ENCODE measurements at regions not wholly inside any gene's neighbourhood (a gene's known extent, or its start where the extent isn't known, plus 50 kb on each side); places are given as distances from the start of the nearest gene placed in this dataset.
A peak's percentile ranks its signal among the peaks of the same experiment; 100 is the strongest.

DNA sequence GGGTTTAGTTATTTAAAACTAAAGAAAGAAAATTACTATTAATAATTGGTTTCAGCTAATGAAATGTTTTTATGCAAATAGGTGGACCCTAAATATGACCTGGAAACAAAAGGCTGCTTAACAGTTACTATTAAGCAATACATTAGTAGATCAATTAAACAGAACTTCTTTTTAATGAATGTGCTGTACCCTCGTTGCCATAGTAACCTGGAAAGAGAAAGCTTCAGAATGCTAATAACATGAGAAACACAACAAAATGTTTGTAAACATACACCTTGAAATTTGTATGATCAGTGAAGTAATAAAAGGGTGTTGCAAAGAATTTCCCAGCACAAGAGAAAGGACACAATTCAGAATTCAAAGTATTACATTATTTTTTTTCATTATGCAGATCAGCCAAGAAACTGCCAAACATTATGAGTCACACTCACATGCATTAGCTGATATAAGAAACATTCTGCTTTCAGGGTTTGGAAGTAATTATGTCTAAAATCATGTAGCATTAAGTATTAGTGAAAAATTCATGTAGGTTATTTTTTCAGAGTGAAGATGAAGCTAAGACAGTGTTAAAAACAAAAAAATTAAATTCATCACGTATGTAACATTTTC, 348.3 kb downstream of the ISL1 start:
- no peaks in the 10 kb centered on the region for H3K36me3 ChIP-seq (ENCODE audit: control insufficient read depth in 4 of 4, insufficient read depth in 4 of 4, low read length in 4 of 4)
- no peaks in the 10 kb centered on the region for H3K27me3 ChIP-seq (ENCODE audit: control insufficient read depth in 3 of 3, insufficient read depth in 3 of 3, low read length in 2 of 3)
- H3K9me3 ChIP-seq (ENCODE audit: control insufficient read depth in 4 of 4, insufficient read depth in 3 of 4, low read length in 3 of 4): peaks cover 0 to 5% (median 0%) of the 10 kb centered on the region in 4 donors
- no peak overlapping the region for H3K27ac ChIP-seq (ENCODE audit: low read depth in 1 of 2, low read length in 1 of 2)
- TF ChIP-seq, protein P1, sequence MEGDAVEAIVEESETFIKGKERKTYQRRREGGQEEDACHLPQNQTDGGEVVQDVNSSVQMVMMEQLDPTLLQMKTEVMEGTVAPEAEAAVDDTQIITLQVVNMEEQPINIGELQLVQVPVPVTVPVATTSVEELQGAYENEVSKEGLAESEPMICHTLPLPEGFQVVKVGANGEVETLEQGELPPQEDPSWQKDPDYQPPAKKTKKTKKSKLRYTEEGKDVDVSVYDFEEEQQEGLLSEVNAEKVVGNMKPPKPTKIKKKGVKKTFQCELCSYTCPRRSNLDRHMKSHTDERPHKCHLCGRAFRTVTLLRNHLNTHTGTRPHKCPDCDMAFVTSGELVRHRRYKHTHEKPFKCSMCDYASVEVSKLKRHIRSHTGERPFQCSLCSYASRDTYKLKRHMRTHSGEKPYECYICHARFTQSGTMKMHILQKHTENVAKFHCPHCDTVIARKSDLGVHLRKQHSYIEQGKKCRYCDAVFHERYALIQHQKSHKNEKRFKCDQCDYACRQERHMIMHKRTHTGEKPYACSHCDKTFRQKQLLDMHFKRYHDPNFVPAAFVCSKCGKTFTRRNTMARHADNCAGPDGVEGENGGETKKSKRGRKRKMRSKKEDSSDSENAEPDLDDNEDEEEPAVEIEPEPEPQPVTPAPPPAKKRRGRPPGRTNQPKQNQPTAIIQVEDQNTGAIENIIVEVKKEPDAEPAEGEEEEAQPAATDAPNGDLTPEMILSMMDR (IDR thresholded peaks at IDR 0.05; ENCODE audit: control extremely low read depth, extremely low read depth): no peak
- peaks cover 0 to 11% (median 0%) of the 10 kb centered on the region in 5 donors for H3K4me1 ChIP-seq (ENCODE audit: control insufficient read depth in 5 of 5, insufficient read depth in 5 of 5, low read length in 5 of 5)
- ATAC-seq (ENCODE audit: insufficient read depth, low FRiP score) (no peak), DNase-seq (peak in 2 of 3 donors; percentile 66 to 72)
- WGBS, 2 donors: 63 to 68% methylated on average over 2 of the region's 2 CpGs
- no peak overlapping the region for H3K4me3 ChIP-seq
- H3K9ac ChIP-seq (ENCODE audit: insufficient read depth in 1 of 2, low read length in 2 of 2): no peak overlapping the region

DNA sequence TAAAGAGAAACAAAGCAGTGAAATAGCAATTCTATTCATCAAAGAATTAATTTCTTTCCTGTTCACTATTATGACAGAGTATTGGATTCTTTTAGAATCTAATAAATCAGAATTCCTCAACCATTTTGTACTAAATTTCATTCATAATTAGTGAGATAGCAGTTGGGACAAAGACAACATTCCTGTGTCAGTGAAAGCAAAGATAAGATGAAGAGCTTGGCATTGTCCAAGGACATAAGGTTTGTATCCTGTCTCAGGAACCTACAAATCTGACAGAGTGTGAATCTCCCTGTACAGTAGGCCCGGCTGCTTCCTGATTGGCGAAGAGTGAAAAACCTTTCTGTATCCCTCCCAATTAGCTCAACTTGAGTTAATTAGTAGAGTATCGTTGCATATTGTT, 349.1 kb downstream of the ISL1 start:
- Histone ChIP-seq H3K36me3 (ENCODE audit: control insufficient read depth in 4 of 4, insufficient read depth in 4 of 4, low read length in 4 of 4) (no peaks in the 10 kb centered on the region), H3K4me1 (ENCODE audit: control insufficient read depth in 5 of 5, insufficient read depth in 5 of 5, low read length in 5 of 5) (peaks cover 0 to 11% (median 0%) of the 10 kb centered on the region in 5 donors), H3K27me3 (ENCODE audit: control insufficient read depth in 3 of 3, insufficient read depth in 3 of 3, low read length in 2 of 3) (no peaks in the 10 kb centered on the region), H3K27ac (ENCODE audit: low read depth in 1 of 2, low read length in 1 of 2) (no peak overlapping the region), H3K4me3 (no peak overlapping the region), H3K9ac (ENCODE audit: insufficient read depth in 1 of 2, low read length in 2 of 2) (no peak overlapping the region), H3K9me3 (ENCODE audit: control insufficient read depth in 4 of 4, insufficient read depth in 3 of 4, low read length in 3 of 4) (peaks cover 0 to 7% (median 0%) of the 10 kb centered on the region in 4 donors)
- no peak for ATAC-seq (ENCODE audit: insufficient read depth, low FRiP score)
- WGBS, 2 donors: 52 to 59% methylated on average over 3 of the region's 3 CpGs
- peak in 2 of 3 donors; percentile 23 to 47 for DNase-seq
- TF ChIP-seq, protein P1 (IDR thresholded peaks at IDR 0.05; ENCODE audit: control extremely low read depth, extremely low read depth): no peak

DNA sequence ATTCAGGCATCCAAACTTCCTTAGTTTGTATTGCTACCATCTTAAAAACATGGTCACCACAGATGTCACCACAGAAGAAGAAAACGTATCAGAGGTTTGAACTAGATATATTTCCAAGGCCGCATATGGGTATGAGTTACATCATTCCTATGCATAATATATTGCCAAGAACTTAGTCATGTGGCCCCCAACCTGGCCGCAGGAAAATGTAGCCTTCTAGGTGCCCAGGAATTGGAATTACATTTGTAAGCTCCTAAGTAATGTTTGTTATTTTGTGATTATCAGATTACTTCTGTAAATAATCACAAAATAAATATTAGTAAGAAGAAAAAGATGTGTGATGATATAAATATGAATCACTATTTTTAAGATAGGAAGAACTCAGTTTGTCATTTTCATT, 351.4 kb downstream of the ISL1 start:
- TF ChIP-seq, protein P1 (IDR thresholded peaks at IDR 0.05; ENCODE audit: control extremely low read depth, extremely low read depth): no peak
- Histone ChIP-seq H3K9ac (ENCODE audit: insufficient read depth in 1 of 2, low read length in 2 of 2) (no peak overlapping the region), H3K9me3 (ENCODE audit: control insufficient read depth in 4 of 4, insufficient read depth in 3 of 4, low read length in 3 of 4) (peaks cover 0 to 2% (median 0%) of the 10 kb centered on the region in 4 donors), H3K27ac (ENCODE audit: low read depth in 1 of 2, low read length in 1 of 2) (no peak overlapping the region), H3K4me1 (ENCODE audit: control insufficient read depth in 5 of 5, insufficient read depth in 5 of 5, low read length in 5 of 5) (peaks cover 0 to 11% (median 0%) of the 10 kb centered on the region in 5 donors), H3K27me3 (ENCODE audit: control insufficient read depth in 3 of 3, insufficient read depth in 3 of 3, low read length in 2 of 3) (no peaks in the 10 kb centered on the region), H3K4me3 (no peak overlapping the region), H3K36me3 (ENCODE audit: control insufficient read depth in 4 of 4, insufficient read depth in 4 of 4, low read length in 4 of 4) (no peaks in the 10 kb centered on the region)
- ATAC-seq (ENCODE audit: insufficient read depth, low FRiP score) (no peak), DNase-seq (no peak)
- 87 to 91% methylated on average over 3 of the region's 3 CpGs for WGBS, 2 donors

DNA sequence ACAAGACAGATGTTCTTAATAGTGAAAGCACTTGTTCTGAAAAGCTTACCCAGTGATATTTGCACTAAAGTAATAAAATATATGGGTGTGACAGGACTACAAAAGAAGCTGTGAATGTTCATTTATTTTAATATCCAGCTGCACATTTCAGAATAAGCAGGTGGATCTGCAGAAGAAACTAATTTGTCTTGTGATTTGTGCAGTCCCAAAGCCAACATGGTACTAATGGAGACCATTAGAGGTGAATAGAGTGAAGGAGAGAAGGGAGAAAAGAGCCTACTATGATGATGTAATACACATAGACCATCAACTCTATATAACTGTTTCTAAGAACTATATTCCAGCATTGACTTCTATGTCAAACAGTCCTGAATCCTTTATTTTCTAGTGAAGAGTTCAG, 362.8 kb downstream of the ISL1 start:
- H3K4me1 ChIP-seq (ENCODE audit: control insufficient read depth in 5 of 5, insufficient read depth in 5 of 5, low read length in 5 of 5): no peaks in the 10 kb centered on the region
- TF ChIP-seq, protein P1 (IDR thresholded peaks at IDR 0.05; ENCODE audit: control extremely low read depth, extremely low read depth): no peak
- no peak overlapping the region for H3K4me3 ChIP-seq
- H3K36me3 ChIP-seq (ENCODE audit: control insufficient read depth in 4 of 4, insufficient read depth in 4 of 4, low read length in 4 of 4): no peaks in the 10 kb centered on the region
- H3K9me3 ChIP-seq (ENCODE audit: control insufficient read depth in 4 of 4, insufficient read depth in 3 of 4, low read length in 3 of 4): no peaks in the 10 kb centered on the region
- no peak overlapping the region for H3K9ac ChIP-seq (ENCODE audit: insufficient read depth in 1 of 2, low read length in 2 of 2)
- no peak overlapping the region for H3K27ac ChIP-seq (ENCODE audit: low read depth in 1 of 2, low read length in 1 of 2)
- no peaks in the 10 kb centered on the region for H3K27me3 ChIP-seq (ENCODE audit: control insufficient read depth in 3 of 3, insufficient read depth in 3 of 3, low read length in 2 of 3)
- DNase-seq (no peak), ATAC-seq (ENCODE audit: insufficient read depth, low FRiP score) (no peak)

All from lung (tissue), 11 donors.